ENCODE measurements at regions not wholly inside any gene's neighbourhood (a gene's known extent, or its start where the extent isn't known, plus 50 kb on each side); places are given as distances from the start of the nearest gene placed in this dataset.

- no peak for DNase-seq
- TF ChIP-seq POLR2A (IDR thresholded peaks at IDR 0.05) (no peak), CTCF (IDR thresholded peaks at IDR 0.05) (no peak), POLR2AphosphoS5 (IDR thresholded peaks at IDR 0.05) (no peak), EP300 (IDR thresholded peaks at IDR 0.05) (no peak)
- Histone ChIP-seq H3K27ac (no peak overlapping the region), H3K36me3 (no peaks in the 10 kb centered on the region), H3K4me1 (no peaks in the 10 kb centered on the region), H3K9me3 (no peaks in the 10 kb centered on the region), H3K27me3 (no peaks in the 10 kb centered on the region), H3K4me3 (no peak overlapping the region)
- intact Hi-C loops (cut with DNase I; ENCODE audit: low total_unique reads), result no loop called here
- WGBS, 5 donors, result 50 to 58% (median 56%) methylated on average over 2 of the region's 2 CpGs
Measured at GRCh38 chr2:48148841-48149430, 165.5 kb upstream of the FOXN2 start.

GRCh38 chr2:48157150-48157549, 157.3 kb upstream of the FOXN2 start:
- H3K27me3 ChIP-seq, result no peaks in the 10 kb centered on the region

GRCh38 chr2:48161628-48162027, 152.9 kb upstream of the FOXN2 start:
- intact Hi-C loops (cut with DNase I; ENCODE audit: low total_unique reads), result no loop called here
- WGBS, 5 donors, result 52 to 73% (median 60%) methylated on average over 2 of the region's 2 CpGs

More at GRCh38 chr2:48157150-48157549, 157.3 kb upstream of the FOXN2 start:
- Histone ChIP-seq H3K36me3 (no peaks in the 10 kb centered on the region), H3K4me3 (no peak overlapping the region), H3K27ac (no peak overlapping the region), H3K4me1 (no peaks in the 10 kb centered on the region), H3K9me3 (peaks cover 0 to 21% (median 10%) of the 10 kb centered on the region in 4 donors)
- intact Hi-C loops (cut with DNase I; ENCODE audit: low total_unique reads), result no loop called here
- no peak for TF ChIP-seq POLR2AphosphoS5 (IDR thresholded peaks at IDR 0.05)
- TF ChIP-seq POLR2A (IDR thresholded peaks at IDR 0.05), result no peak
- no peak for TF ChIP-seq CTCF (IDR thresholded peaks at IDR 0.05)
- TF ChIP-seq EP300 (IDR thresholded peaks at IDR 0.05), result no peak
- DNase-seq, result no peak

GRCh38 chr2:48162742-48163141, 151.7 kb upstream of the FOXN2 start:
- H3K9me3 ChIP-seq, result peaks cover 0 to 15% (median 10%) of the 10 kb centered on the region in 4 donors
- no peak for DNase-seq
- H3K4me1 ChIP-seq, result no peaks in the 10 kb centered on the region
- intact Hi-C loops (cut with DNase I; ENCODE audit: low total_unique reads), result no loop called here
- no peaks in the 10 kb centered on the region for H3K36me3 ChIP-seq
- H3K27me3 ChIP-seq, result no peaks in the 10 kb centered on the region
- no peak for TF ChIP-seq EP300 (IDR thresholded peaks at IDR 0.05)
- TF ChIP-seq POLR2A (IDR thresholded peaks at IDR 0.05), result no peak
- no peak for TF ChIP-seq POLR2AphosphoS5 (IDR thresholded peaks at IDR 0.05)
- TF ChIP-seq CTCF (IDR thresholded peaks at IDR 0.05), result no peak
- no peak overlapping the region for H3K27ac ChIP-seq
- H3K4me3 ChIP-seq, result no peak overlapping the region

More at GRCh38 chr2:48161628-48162027, 152.9 kb upstream of the FOXN2 start:
- H3K27me3 ChIP-seq, result no peaks in the 10 kb centered on the region
- H3K4me3 ChIP-seq, result no peak overlapping the region
- H3K4me1 ChIP-seq, result no peaks in the 10 kb centered on the region
- peaks cover 0 to 16% (median 8%) of the 10 kb centered on the region in 4 donors for H3K9me3 ChIP-seq
- DNase-seq, result no peak
- H3K27ac ChIP-seq, result no peak overlapping the region
- H3K36me3 ChIP-seq, result no peaks in the 10 kb centered on the region
- TF ChIP-seq POLR2A (IDR thresholded peaks at IDR 0.05), result no peak
- no peak for TF ChIP-seq CTCF (IDR thresholded peaks at IDR 0.05)
- no peak for TF ChIP-seq POLR2AphosphoS5 (IDR thresholded peaks at IDR 0.05)
- no peak for TF ChIP-seq EP300 (IDR thresholded peaks at IDR 0.05)

All from stomach (tissue), 8 donors.